GM10266 (cell line): ENCODE measurements at regions not wholly inside any gene's neighbourhood (a gene's known extent, or its start where the extent isn't known, plus 50 kb on each side); places are given as distances from the start of the nearest gene placed in this dataset.
"Not testable (repeated sequence)": the region's sequence is repeated elsewhere in the genome, so short reads cannot be mapped to it uniquely, and the experiment has no call there.

Experiments used
- DNase-seq: peaks from one replicate; pipeline ENCODE4 v3.0.0; 2012; ENCODE audit errors: extremely low spot score
- CTCF ChIP-seq: IDR thresholded peaks from 2 replicates; pipeline ENCODE4 v1.5.1; 2012; ENCODE audit warnings: mild to moderate bottlenecking, low read depth; ENCODE audit not compliant: control insufficient read depth, insufficient read depth; ENCODE audit errors: missing control alignments

GRCh38 chr2:142423603-142424002 lies 292.8 kb upstream of the LRP1B start:
- no peak for DNase-seq
- TF ChIP-seq CTCF = no peak

- TF ChIP-seq CTCF = no peak
- DNase-seq = no peak
Measured at GRCh38 chr2:142422769-142423168, 292.0 kb upstream of the LRP1B start.

GRCh38 chr2:142422041-142422440 lies 291.2 kb upstream of the LRP1B start:
- no peak for DNase-seq
- TF ChIP-seq CTCF = no peak

- DNase-seq = not testable (repeated sequence)
Measured at GRCh38 chr2:142418699-142419098, 287.9 kb upstream of the LRP1B start.

- no peak for DNase-seq
- no peak for TF ChIP-seq CTCF
Measured at GRCh38 chr2:142416996-142417395, 286.2 kb upstream of the LRP1B start.

- DNase-seq = no peak
- no peak for TF ChIP-seq CTCF
Measured at GRCh38 chr2:142415461-142415860, 284.6 kb upstream of the LRP1B start.

GRCh38 chr2:142398212-142398611 lies 267.4 kb upstream of the LRP1B start:
- DNase-seq = no peak

More at GRCh38 chr2:142398212-142398611, 267.4 kb upstream of the LRP1B start:
- no peak for TF ChIP-seq CTCF
